ENCODE measurements at regions not wholly inside any gene's neighbourhood (a gene's known extent, or its start where the extent isn't known, plus 50 kb on each side); places are given as distances from the start of the nearest gene placed in this dataset.
"Not testable (repeated sequence)": the region's sequence is repeated elsewhere in the genome, so short reads cannot be mapped to it uniquely, and the experiment has no call there.

GRCh38 chrX:1105671-1106419, 106.6 kb downstream of the CRLF2 start:
- no peak for TF ChIP-seq CTCF (IDR thresholded peaks at IDR 0.05)
- H3K36me3 ChIP-seq: no peaks in the 10 kb centered on the region
- 38 to 46% methylated on average over 14 of the region's 14 CpGs for WGBS, 2 donors
- no peak for ATAC-seq
- H3K4me3 ChIP-seq: no peak overlapping the region
- H3K27me3 ChIP-seq: peaks cover 0 to 40% (median 21%) of the 10 kb centered on the region in 7 donors
- H3K9me3 ChIP-seq: no peaks in the 10 kb centered on the region
- no peaks in the 10 kb centered on the region for H3K4me1 ChIP-seq
- no peak for DNase-seq
- intact Hi-C loops (cut with DNase I): no loop called here
- no peak overlapping the region for H3K27ac ChIP-seq

GRCh38 chrX:1105031-1105430, 107.4 kb downstream of the CRLF2 start:
- H3K4me1 ChIP-seq; H3K9me3 ChIP-seq; intact Hi-C loops (cut with DNase I); H3K36me3 ChIP-seq; H3K27ac ChIP-seq; DNase-seq; ATAC-seq; H3K4me3 ChIP-seq: not testable (repeated sequence)
- WGBS, 2 donors: 92 to 95% methylated on average over 17 of the region's 17 CpGs
- H3K27me3 ChIP-seq: peaks cover 0 to 34% (median 21%) of the 10 kb centered on the region in 7 donors

GRCh38 chrX:1103360-1103759, 109.1 kb downstream of the CRLF2 start:
- intact Hi-C loops (cut with DNase I): no loop called here
- no peaks in the 10 kb centered on the region for H3K36me3 ChIP-seq
- ATAC-seq (no peak), DNase-seq (no peak)
- no peak overlapping the region for H3K27ac ChIP-seq
- peaks cover 0 to under 1% (median 0%) of the 10 kb centered on the region in 11 donors for H3K9me3 ChIP-seq
- TF ChIP-seq CTCF (IDR thresholded peaks at IDR 0.05): no peak
- WGBS, 2 donors: 65 to 77% methylated on average over 4 of the region's 4 CpGs
- H3K4me1 ChIP-seq: no peaks in the 10 kb centered on the region
- H3K4me3 ChIP-seq: no peak overlapping the region
- H3K27me3 ChIP-seq: peaks cover 0 to 26% (median 13%) of the 10 kb centered on the region in 7 donors

GRCh38 chrX:1102786-1103185, 109.7 kb downstream of the CRLF2 start:
- Histone ChIP-seq H3K27ac (no peak overlapping the region), H3K36me3 (no peaks in the 10 kb centered on the region), H3K27me3 (peaks cover 0 to 20% (median 8%) of the 10 kb centered on the region in 7 donors), H3K9me3 (peaks cover 0 to 7% (median under 1%) of the 10 kb centered on the region in 11 donors), H3K4me3 (no peak overlapping the region), H3K4me1 (no peaks in the 10 kb centered on the region)
- intact Hi-C loops (cut with DNase I): no loop called here
- DNase-seq (no peak), ATAC-seq (no peak)
- TF ChIP-seq CTCF (IDR thresholded peaks at IDR 0.05): no peak
- 69 to 72% methylated on average over 3 of the region's 3 CpGs for WGBS, 2 donors

GRCh38 chrX:1102221-1102620, 110.2 kb downstream of the CRLF2 start:
- H3K4me1 ChIP-seq; H3K36me3 ChIP-seq; DNase-seq; ATAC-seq; intact Hi-C loops (cut with DNase I); H3K4me3 ChIP-seq; H3K27ac ChIP-seq: not testable (repeated sequence)
- H3K27me3 ChIP-seq: peaks cover 0 to 18% (median 3%) of the 10 kb centered on the region in 7 donors
- peaks cover 0 to 12% (median 6%) of the 10 kb centered on the region in 11 donors for H3K9me3 ChIP-seq
